K562 (cell line): ENCODE measurements at regions not wholly inside any gene's neighbourhood (a gene's known extent, or its start where the extent isn't known, plus 50 kb on each side); places are given as distances from the start of the nearest gene placed in this dataset.

ENCODE experiments used
- ADNP ChIP-seq: fragments of 200-800 bp; sonication (Bioruptor generic); IDR thresholded peaks from 2 replicates; pipeline ENCODE4 v1.6.1; 2016; ENCODE audit warnings: missing genetic modification characterization, missing compliant biosample characterization
- NR2C1 ChIP-seq, 2 experiments: fragments of 450-650 bp; IDR thresholded peaks; 2 replicates each; pipeline ENCODE4 v1.6.1; 2017; ENCODE audit warnings: mild to moderate bottlenecking in 2 of 2, antibody characterized with exemption in 1 of 2, inconsistent platforms in 1 of 2, missing compliant biosample characterization in 1 of 2, missing genetic modification characterization in 1 of 2
- PHF8 ChIP-seq: fragments of 200-600 bp; sonication (generic); IDR thresholded peaks from 2 replicates; pipeline ENCODE4 v1.6.1; 2012; ENCODE audit warnings: mixed run types, mild to moderate bottlenecking, inconsistent platforms, low read length, moderate library complexity, borderline replicate concordance
- ZNF232 ChIP-seq: sonication (generic); formaldehyde crosslinking; IDR thresholded peaks from 2 replicates; pipeline ENCODE4 v1.8.0; 2022; ENCODE audit warnings: mild to moderate bottlenecking, missing genetic modification reagents
- TF ChIP-seq, protein P1 (sequence below): fragments of 450-650 bp; IDR thresholded peaks from 2 replicates; pipeline ENCODE4 v1.6.1; 2016; ENCODE audit warnings: mild to moderate bottlenecking, moderate library complexity

DNA sequence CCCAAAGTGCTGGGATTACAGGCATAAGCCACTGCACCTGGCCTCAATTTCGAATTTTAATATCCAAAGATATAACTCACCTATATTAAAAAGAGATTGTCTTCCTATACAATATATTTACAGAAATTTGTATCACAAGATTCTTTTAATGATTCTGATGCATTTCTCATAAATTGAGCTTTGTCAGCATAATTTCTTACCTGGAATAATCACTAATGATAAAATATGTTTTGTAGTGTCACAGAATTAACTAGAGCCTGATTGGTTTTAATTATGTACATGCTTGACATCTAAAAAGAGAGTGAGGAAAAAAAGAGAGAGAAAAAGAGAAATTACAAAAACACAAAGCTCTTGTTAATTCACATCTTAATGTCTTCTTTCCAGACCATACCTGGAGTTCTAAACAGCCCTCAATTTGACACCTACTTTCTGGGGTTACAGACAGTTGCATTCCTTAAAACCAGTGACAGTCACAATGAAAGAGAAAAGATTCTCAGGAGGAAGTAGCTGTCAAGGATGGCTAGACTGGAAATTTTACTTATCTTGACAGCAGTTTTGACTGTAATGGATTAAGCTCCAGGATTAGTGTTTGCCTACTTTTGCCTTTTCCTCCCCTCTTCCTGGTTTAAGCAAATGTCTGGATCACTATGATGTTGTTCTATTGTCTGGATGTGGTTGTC is 214.4 kb downstream of the SPRY2 start (continued):
- TF ChIP-seq, protein P1, sequence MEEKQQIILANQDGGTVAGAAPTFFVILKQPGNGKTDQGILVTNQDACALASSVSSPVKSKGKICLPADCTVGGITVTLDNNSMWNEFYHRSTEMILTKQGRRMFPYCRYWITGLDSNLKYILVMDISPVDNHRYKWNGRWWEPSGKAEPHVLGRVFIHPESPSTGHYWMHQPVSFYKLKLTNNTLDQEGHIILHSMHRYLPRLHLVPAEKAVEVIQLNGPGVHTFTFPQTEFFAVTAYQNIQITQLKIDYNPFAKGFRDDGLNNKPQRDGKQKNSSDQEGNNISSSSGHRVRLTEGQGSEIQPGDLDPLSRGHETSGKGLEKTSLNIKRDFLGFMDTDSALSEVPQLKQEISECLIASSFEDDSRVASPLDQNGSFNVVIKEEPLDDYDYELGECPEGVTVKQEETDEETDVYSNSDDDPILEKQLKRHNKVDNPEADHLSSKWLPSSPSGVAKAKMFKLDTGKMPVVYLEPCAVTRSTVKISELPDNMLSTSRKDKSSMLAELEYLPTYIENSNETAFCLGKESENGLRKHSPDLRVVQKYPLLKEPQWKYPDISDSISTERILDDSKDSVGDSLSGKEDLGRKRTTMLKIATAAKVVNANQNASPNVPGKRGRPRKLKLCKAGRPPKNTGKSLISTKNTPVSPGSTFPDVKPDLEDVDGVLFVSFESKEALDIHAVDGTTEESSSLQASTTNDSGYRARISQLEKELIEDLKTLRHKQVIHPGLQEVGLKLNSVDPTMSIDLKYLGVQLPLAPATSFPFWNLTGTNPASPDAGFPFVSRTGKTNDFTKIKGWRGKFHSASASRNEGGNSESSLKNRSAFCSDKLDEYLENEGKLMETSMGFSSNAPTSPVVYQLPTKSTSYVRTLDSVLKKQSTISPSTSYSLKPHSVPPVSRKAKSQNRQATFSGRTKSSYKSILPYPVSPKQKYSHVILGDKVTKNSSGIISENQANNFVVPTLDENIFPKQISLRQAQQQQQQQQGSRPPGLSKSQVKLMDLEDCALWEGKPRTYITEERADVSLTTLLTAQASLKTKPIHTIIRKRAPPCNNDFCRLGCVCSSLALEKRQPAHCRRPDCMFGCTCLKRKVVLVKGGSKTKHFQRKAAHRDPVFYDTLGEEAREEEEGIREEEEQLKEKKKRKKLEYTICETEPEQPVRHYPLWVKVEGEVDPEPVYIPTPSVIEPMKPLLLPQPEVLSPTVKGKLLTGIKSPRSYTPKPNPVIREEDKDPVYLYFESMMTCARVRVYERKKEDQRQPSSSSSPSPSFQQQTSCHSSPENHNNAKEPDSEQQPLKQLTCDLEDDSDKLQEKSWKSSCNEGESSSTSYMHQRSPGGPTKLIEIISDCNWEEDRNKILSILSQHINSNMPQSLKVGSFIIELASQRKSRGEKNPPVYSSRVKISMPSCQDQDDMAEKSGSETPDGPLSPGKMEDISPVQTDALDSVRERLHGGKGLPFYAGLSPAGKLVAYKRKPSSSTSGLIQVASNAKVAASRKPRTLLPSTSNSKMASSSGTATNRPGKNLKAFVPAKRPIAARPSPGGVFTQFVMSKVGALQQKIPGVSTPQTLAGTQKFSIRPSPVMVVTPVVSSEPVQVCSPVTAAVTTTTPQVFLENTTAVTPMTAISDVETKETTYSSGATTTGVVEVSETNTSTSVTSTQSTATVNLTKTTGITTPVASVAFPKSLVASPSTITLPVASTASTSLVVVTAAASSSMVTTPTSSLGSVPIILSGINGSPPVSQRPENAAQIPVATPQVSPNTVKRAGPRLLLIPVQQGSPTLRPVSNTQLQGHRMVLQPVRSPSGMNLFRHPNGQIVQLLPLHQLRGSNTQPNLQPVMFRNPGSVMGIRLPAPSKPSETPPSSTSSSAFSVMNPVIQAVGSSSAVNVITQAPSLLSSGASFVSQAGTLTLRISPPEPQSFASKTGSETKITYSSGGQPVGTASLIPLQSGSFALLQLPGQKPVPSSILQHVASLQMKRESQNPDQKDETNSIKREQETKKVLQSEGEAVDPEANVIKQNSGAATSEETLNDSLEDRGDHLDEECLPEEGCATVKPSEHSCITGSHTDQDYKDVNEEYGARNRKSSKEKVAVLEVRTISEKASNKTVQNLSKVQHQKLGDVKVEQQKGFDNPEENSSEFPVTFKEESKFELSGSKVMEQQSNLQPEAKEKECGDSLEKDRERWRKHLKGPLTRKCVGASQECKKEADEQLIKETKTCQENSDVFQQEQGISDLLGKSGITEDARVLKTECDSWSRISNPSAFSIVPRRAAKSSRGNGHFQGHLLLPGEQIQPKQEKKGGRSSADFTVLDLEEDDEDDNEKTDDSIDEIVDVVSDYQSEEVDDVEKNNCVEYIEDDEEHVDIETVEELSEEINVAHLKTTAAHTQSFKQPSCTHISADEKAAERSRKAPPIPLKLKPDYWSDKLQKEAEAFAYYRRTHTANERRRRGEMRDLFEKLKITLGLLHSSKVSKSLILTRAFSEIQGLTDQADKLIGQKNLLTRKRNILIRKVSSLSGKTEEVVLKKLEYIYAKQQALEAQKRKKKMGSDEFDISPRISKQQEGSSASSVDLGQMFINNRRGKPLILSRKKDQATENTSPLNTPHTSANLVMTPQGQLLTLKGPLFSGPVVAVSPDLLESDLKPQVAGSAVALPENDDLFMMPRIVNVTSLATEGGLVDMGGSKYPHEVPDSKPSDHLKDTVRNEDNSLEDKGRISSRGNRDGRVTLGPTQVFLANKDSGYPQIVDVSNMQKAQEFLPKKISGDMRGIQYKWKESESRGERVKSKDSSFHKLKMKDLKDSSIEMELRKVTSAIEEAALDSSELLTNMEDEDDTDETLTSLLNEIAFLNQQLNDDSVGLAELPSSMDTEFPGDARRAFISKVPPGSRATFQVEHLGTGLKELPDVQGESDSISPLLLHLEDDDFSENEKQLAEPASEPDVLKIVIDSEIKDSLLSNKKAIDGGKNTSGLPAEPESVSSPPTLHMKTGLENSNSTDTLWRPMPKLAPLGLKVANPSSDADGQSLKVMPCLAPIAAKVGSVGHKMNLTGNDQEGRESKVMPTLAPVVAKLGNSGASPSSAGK: no peak
- TF ChIP-seq ADNP (tag) (no peak), PHF8 (no peak), ZNF232 (CRISPR knock-in tag) (no peak), NR2C1 (IDR thresholded peaks at IDR 0.05) (no peak), NR2C1 (tag; IDR thresholded peaks at IDR 0.05) (no peak)
- TF ChIP-seq, all 486 proteins: peak for 0
